WI38 (cell line): ENCODE measurements at regions not wholly inside any gene's neighbourhood (a gene's known extent, or its start where the extent isn't known, plus 50 kb on each side); places are given as distances from the start of the nearest gene placed in this dataset.

Experiments used
- H3K4me3 ChIP-seq: 2 replicates; pipeline ENCODE4 v1.5.1; 2011; ENCODE audit warnings: low read depth, mild to moderate bottlenecking, control low read depth, low read length
- CTCF ChIP-seq: IDR thresholded peaks from 2 replicates; pipeline ENCODE4 v1.5.1; 2012; ENCODE audit warnings: low read depth, mild to moderate bottlenecking, control low read depth, low read length

GRCh38 chr3:99250821-99251355 is 349.4 kb upstream of the DCBLD2 start:
- no peak for TF ChIP-seq CTCF

GRCh38 chr3:99250272-99250671 is 348.8 kb upstream of the DCBLD2 start:
- H3K4me3 ChIP-seq = no peak overlapping the region
- no peak for TF ChIP-seq CTCF

More at GRCh38 chr3:99250821-99251355, 349.4 kb upstream of the DCBLD2 start:
- H3K4me3 ChIP-seq = no peak overlapping the region

GRCh38 chr3:99249627-99250026 is 348.1 kb upstream of the DCBLD2 start:
- TF ChIP-seq CTCF = no peak

GRCh38 chr3:99248913-99249312 is 347.4 kb upstream of the DCBLD2 start:
- no peak overlapping the region for H3K4me3 ChIP-seq
- no peak for TF ChIP-seq CTCF

More at GRCh38 chr3:99249627-99250026, 348.1 kb upstream of the DCBLD2 start:
- no peak overlapping the region for H3K4me3 ChIP-seq

GRCh38 chr3:99248130-99248529 is 346.6 kb upstream of the DCBLD2 start:
- H3K4me3 ChIP-seq = no peak overlapping the region
- TF ChIP-seq CTCF = no peak

GRCh38 chr3:99246010-99246654 is 344.6 kb upstream of the DCBLD2 start:
- no peak for TF ChIP-seq CTCF
- no peak overlapping the region for H3K4me3 ChIP-seq

GRCh38 chr3:99242271-99242670 is 340.8 kb upstream of the DCBLD2 start:
- no peak for TF ChIP-seq CTCF

More at GRCh38 chr3:99242271-99242670, 340.8 kb upstream of the DCBLD2 start:
- no peak overlapping the region for H3K4me3 ChIP-seq
